ENCODE measurements at regions not wholly inside any gene's neighbourhood (a gene's known extent, or its start where the extent isn't known, plus 50 kb on each side); places are given as distances from the start of the nearest gene placed in this dataset.

GRCh38 chr9:739362-739761 is 102.1 kb upstream of the DMRT1 start:
- H3K9me3 Mint-ChIP-seq, result no peaks in the 10 kb centered on the region
- no peak for DNase-seq (ENCODE audit: low spot score)
- H3K4me3 ChIP-seq, result no peak overlapping the region
- ATAC-seq, result no peak
- no peaks in the 10 kb centered on the region for H3K79me2 ChIP-seq (replicated peaks; ENCODE audit: insufficient read depth)
- H3K27ac ChIP-seq (ENCODE audit: low read depth), result no peak overlapping the region
- H3K4me1 ChIP-seq (ENCODE audit: insufficient read depth), result no peaks in the 10 kb centered on the region
- H4K20me1 ChIP-seq (replicated peaks; ENCODE audit: insufficient read depth), result no peaks in the 10 kb centered on the region
- H3K27me3 Mint-ChIP-seq (ENCODE audit: insufficient read depth, low read depth, poor library complexity), result peaks cover 5% of the 10 kb centered on the region
- TF ChIP-seq, protein P1, sequence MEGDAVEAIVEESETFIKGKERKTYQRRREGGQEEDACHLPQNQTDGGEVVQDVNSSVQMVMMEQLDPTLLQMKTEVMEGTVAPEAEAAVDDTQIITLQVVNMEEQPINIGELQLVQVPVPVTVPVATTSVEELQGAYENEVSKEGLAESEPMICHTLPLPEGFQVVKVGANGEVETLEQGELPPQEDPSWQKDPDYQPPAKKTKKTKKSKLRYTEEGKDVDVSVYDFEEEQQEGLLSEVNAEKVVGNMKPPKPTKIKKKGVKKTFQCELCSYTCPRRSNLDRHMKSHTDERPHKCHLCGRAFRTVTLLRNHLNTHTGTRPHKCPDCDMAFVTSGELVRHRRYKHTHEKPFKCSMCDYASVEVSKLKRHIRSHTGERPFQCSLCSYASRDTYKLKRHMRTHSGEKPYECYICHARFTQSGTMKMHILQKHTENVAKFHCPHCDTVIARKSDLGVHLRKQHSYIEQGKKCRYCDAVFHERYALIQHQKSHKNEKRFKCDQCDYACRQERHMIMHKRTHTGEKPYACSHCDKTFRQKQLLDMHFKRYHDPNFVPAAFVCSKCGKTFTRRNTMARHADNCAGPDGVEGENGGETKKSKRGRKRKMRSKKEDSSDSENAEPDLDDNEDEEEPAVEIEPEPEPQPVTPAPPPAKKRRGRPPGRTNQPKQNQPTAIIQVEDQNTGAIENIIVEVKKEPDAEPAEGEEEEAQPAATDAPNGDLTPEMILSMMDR (conservative IDR thresholded peaks at IDR 0.05; ENCODE audit: low read depth in 2 of 2), result no peak
- TF ChIP-seq ZNF331 (CRISPR knock-in tag; IDR thresholded peaks at IDR 0.05; ENCODE audit: low read depth) (no peak), EZH2phosphoT487 (IDR thresholded peaks at IDR 0.05; ENCODE audit: unreplicated experiment) (no peak), STAT1 (IDR thresholded peaks at IDR 0.05; ENCODE audit: unreplicated experiment) (no peak), POLR2AphosphoS5 (IDR thresholded peaks at IDR 0.05; ENCODE audit: low read depth) (no peak), CREB1 (CRISPR knock-in tag; IDR thresholded peaks at IDR 0.05; ENCODE audit: low read depth) (no peak), NANOG (IDR thresholded peaks at IDR 0.05; ENCODE audit: borderline replicate concordance) (no peak), EZH2 (IDR thresholded peaks at IDR 0.05; ENCODE audit: low read depth, unreplicated experiment) (no peak), ZNF114 (CRISPR knock-in tag; IDR thresholded peaks at IDR 0.05) (no peak)
- TF ChIP-seq, protein P2, sequence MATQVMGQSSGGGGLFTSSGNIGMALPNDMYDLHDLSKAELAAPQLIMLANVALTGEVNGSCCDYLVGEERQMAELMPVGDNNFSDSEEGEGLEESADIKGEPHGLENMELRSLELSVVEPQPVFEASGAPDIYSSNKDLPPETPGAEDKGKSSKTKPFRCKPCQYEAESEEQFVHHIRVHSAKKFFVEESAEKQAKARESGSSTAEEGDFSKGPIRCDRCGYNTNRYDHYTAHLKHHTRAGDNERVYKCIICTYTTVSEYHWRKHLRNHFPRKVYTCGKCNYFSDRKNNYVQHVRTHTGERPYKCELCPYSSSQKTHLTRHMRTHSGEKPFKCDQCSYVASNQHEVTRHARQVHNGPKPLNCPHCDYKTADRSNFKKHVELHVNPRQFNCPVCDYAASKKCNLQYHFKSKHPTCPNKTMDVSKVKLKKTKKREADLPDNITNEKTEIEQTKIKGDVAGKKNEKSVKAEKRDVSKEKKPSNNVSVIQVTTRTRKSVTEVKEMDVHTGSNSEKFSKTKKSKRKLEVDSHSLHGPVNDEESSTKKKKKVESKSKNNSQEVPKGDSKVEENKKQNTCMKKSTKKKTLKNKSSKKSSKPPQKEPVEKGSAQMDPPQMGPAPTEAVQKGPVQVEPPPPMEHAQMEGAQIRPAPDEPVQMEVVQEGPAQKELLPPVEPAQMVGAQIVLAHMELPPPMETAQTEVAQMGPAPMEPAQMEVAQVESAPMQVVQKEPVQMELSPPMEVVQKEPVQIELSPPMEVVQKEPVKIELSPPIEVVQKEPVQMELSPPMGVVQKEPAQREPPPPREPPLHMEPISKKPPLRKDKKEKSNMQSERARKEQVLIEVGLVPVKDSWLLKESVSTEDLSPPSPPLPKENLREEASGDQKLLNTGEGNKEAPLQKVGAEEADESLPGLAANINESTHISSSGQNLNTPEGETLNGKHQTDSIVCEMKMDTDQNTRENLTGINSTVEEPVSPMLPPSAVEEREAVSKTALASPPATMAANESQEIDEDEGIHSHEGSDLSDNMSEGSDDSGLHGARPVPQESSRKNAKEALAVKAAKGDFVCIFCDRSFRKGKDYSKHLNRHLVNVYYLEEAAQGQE (IDR thresholded peaks at IDR 0.05; ENCODE audit: unreplicated experiment), result no peak
- TF ChIP-seq, protein P3, sequence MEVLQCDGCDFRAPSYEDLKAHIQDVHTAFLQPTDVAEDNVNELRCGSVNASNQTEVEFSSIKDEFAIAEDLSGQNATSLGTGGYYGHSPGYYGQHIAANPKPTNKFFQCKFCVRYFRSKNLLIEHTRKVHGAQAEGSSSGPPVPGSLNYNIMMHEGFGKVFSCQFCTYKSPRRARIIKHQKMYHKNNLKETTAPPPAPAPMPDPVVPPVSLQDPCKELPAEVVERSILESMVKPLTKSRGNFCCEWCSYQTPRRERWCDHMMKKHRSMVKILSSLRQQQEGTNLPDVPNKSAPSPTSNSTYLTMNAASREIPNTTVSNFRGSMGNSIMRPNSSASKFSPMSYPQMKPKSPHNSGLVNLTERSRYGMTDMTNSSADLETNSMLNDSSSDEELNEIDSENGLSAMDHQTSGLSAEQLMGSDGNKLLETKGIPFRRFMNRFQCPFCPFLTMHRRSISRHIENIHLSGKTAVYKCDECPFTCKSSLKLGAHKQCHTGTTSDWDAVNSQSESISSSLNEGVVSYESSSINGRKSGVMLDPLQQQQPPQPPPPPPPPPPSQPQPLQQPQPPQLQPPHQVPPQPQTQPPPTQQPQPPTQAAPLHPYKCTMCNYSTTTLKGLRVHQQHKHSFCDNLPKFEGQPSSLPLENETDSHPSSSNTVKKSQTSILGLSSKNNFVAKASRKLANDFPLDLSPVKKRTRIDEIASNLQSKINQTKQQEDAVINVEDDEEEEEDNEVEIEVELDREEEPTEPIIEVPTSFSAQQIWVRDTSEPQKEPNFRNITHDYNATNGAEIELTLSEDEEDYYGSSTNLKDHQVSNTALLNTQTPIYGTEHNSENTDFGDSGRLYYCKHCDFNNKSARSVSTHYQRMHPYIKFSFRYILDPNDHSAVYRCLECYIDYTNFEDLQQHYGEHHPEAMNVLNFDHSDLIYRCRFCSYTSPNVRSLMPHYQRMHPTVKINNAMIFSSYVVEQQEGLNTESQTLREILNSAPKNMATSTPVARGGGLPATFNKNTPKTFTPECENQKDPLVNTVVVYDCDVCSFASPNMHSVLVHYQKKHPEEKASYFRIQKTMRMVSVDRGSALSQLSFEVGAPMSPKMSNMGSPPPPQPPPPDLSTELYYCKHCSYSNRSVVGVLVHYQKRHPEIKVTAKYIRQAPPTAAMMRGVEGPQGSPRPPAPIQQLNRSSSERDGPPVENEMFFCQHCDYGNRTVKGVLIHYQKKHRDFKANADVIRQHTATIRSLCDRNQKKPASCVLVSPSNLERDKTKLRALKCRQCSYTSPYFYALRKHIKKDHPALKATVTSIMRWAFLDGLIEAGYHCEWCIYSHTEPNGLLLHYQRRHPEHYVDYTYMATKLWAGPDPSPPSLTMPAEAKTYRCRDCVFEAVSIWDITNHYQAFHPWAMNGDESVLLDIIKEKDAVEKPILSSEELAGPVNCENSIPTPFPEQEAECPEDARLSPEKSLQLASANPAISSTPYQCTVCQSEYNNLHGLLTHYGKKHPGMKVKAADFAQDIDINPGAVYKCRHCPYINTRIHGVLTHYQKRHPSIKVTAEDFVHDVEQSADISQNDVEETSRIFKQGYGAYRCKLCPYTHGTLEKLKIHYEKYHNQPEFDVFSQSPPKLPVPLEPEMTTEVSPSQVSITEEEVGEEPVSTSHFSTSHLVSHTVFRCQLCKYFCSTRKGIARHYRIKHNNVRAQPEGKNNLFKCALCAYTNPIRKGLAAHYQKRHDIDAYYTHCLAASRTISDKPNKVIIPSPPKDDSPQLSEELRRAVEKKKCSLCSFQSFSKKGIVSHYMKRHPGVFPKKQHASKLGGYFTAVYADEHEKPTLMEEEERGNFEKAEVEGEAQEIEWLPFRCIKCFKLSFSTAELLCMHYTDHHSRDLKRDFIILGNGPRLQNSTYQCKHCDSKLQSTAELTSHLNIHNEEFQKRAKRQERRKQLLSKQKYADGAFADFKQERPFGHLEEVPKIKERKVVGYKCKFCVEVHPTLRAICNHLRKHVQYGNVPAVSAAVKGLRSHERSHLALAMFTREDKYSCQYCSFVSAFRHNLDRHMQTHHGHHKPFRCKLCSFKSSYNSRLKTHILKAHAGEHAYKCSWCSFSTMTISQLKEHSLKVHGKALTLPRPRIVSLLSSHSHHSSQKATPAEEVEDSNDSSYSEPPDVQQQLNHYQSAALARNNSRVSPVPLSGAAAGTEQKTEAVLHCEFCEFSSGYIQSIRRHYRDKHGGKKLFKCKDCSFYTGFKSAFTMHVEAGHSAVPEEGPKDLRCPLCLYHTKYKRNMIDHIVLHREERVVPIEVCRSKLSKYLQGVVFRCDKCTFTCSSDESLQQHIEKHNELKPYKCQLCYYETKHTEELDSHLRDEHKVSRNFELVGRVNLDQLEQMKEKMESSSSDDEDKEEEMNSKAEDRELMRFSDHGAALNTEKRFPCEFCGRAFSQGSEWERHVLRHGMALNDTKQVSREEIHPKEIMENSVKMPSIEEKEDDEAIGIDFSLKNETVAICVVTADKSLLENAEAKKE (CRISPR knock-in tag; IDR thresholded peaks at IDR 0.05), result no peak
- H3K4me1 Mint-ChIP-seq, result no peaks in the 10 kb centered on the region
- H3K27ac Mint-ChIP-seq, result no peak overlapping the region
- no peaks in the 10 kb centered on the region for H3K9me2 ChIP-seq (ENCODE audit: insufficient read depth)
- no peaks in the 10 kb centered on the region for H3F3A ChIP-seq (replicated peaks; ENCODE audit: low read depth)
- peaks cover 38% of the 10 kb centered on the region for H3K36me3 ChIP-seq (ENCODE audit: insufficient read depth)
- peaks cover 54% of the 10 kb centered on the region for H3K36me3 Mint-ChIP-seq (ENCODE audit: low read depth)
- no peak overlapping the region for H3K4me2 ChIP-seq
- no peak overlapping the region for H3K4me3 Mint-ChIP-seq
- no peaks in the 10 kb centered on the region for H3K27me3 ChIP-seq (ENCODE audit: insufficient read depth)
- H2AFZ ChIP-seq, result no peak overlapping the region

All from GM23338 (cell line).